Caco-2 (cell line): ENCODE measurements at regions not wholly inside any gene's neighbourhood (a gene's known extent, or its start where the extent isn't known, plus 50 kb on each side); places are given as distances from the start of the nearest gene placed in this dataset.

Experiments used
- BruUV-seq: library from RNA; stranded (reverse); fragments of 400-500 nt; replicated peaks from 2 replicates; lab custom pipeline; 2021; lab: Mats Ljungman, UMichigan
- CTCF ChIA-PET: fragments of 300-600 bp; sonication (Branson Sonifier 250); formaldehyde crosslinking; loops from one replicate; lab custom pipeline; 2022; ENCODE audit warnings: antibody characterized with exemption; lab: Charles Lee
- POLR2A ChIA-PET: fragments of 300-600 bp; sonication (Branson Sonifier 250); formaldehyde crosslinking; loops from one replicate; lab custom pipeline; 2022; ENCODE audit warnings: antibody characterized with exemption; lab: Charles Lee
- DNase-seq, 2 experiments: peaks; one replicate each; pipeline versions ENCODE4 v3.0.0 to v3.0.0-alpha.2; 2020 to 2022
- H3K27me3 ChIP-seq: replicated peaks from 2 replicates; pipeline ENCODE4 v1.6.0; 2011; ENCODE audit warnings: low read length; ENCODE audit not compliant: control insufficient read depth, insufficient read depth
- H3K36me3 ChIP-seq: 2 replicates; pipeline ENCODE4 v1.5.1; 2011; ENCODE audit warnings: low read length; ENCODE audit not compliant: control insufficient read depth, insufficient read depth
- H3K4me1 ChIP-seq: fragments of 250-450 bp; sonication (Bioruptor Pico); 2 replicates; pipeline ENCODE4 v1.5.1; 2020; ENCODE audit warnings: mild to moderate bottlenecking
- H3K4me3 ChIP-seq: 2 replicates; pipeline ENCODE4 v1.5.1; 2011; ENCODE audit warnings: low read depth, mild to moderate bottlenecking, control low read depth, low read length
- H3K9me3 ChIP-seq: fragments of 250-450 bp; sonication (Bioruptor Pico); 2 replicates; pipeline ENCODE4 v1.5.1; 2020; ENCODE audit warnings: mild to moderate bottlenecking, moderate library complexity
- H3K27ac Mint-ChIP-seq: one replicate; pipeline ENCODE4 v1.8.0; 2022; ENCODE audit warnings: mixed read lengths; ENCODE audit not compliant: unreplicated experiment
- H3K27me3 Mint-ChIP-seq: one replicate; pipeline ENCODE4 v1.8.0; 2022; ENCODE audit warnings: mixed read lengths; ENCODE audit not compliant: insufficient read depth, unreplicated experiment
- H3K36me3 Mint-ChIP-seq: one replicate; pipeline ENCODE4 v1.8.0; 2022; ENCODE audit warnings: mild to moderate bottlenecking, mixed read lengths; ENCODE audit not compliant: insufficient read depth, unreplicated experiment
- H3K4me1 Mint-ChIP-seq: one replicate; pipeline ENCODE4 v1.8.0; 2022; ENCODE audit warnings: low read depth, mixed read lengths; ENCODE audit not compliant: unreplicated experiment
- H3K4me3 Mint-ChIP-seq: one replicate; pipeline ENCODE4 v1.8.0; 2022; ENCODE audit warnings: mild to moderate bottlenecking, moderate library complexity, mixed read lengths; ENCODE audit not compliant: unreplicated experiment
- H3K9me3 Mint-ChIP-seq: one replicate; pipeline ENCODE4 v1.8.0; 2022; ENCODE audit warnings: mixed read lengths; ENCODE audit not compliant: unreplicated experiment
- intact Hi-C: fragments of 100-400 bp; cut with micrococcal nuclease; formaldehyde crosslinking; loops from one replicate; pipeline ENCODE4 v1.10.0; 2022; ENCODE audit not compliant: unreplicated experiment
- TF ChIP-seq, protein P1 (sequence below), 2 experiments: fragments of 200-600 bp in 1 of 2; IDR thresholded peaks; 1 replicate in 1 of 2; 2 replicates in 1 of 2; pipeline versions ENCODE4 v1.5.1 to v1.8.0; 2011 to 2022; ENCODE audit warnings: antibody characterized with exemption in 1 of 2, control low read depth in 1 of 2, inconsistent platforms in 1 of 2, low read depth in 1 of 2, low read length in 1 of 2, mild to moderate bottlenecking in 1 of 2, moderate library complexity in 1 of 2; ENCODE audit not compliant: insufficient read depth in 1 of 2, severe bottlenecking in 1 of 2, unreplicated experiment in 1 of 2

DNA sequence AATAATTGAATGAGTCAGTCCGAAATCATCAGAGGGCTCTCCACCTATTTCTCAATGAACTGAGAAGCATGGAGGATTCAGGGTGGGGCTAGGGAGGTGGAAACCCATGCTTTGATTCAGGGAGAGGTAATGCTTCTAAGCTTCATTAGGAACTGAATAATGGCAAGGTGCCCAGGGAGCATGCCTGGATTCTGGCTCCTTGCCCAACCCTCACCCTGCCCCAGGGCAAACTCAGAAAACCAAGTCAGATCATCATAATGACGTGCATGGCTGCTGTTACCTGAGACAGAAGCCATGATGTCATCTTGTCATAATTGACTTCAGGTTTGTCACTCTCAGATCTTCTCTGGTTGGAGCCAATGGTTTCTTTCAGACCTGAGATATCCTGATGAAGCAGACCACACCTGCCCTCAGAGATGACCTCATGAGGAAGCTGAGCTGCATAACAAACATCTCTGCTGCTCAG, 199.6 kb downstream of the SYK start:
- Histone ChIP-seq H3K27me3 (no peaks in the 10 kb centered on the region), H3K4me3 (no peak overlapping the region), H3K36me3 (no peaks in the 10 kb centered on the region), H3K9me3 (no peaks in the 10 kb centered on the region), H3K4me1 (no peaks in the 10 kb centered on the region)
- CTCF ChIA-PET, result no interaction called here
- no peaks in the 10 kb centered on the region for H3K9me3 Mint-ChIP-seq
- no peak overlapping the region for H3K4me3 Mint-ChIP-seq
- no peaks in the 10 kb centered on the region for H3K36me3 Mint-ChIP-seq
- H3K4me1 Mint-ChIP-seq, result no peaks in the 10 kb centered on the region
- no peak for DNase-seq
- no peak overlapping the region for H3K27ac Mint-ChIP-seq
- intact Hi-C loops, result no loop called here
- POLR2A ChIA-PET, result no interaction called here
- H3K27me3 Mint-ChIP-seq, result no peaks in the 10 kb centered on the region
- TF ChIP-seq, protein P1, sequence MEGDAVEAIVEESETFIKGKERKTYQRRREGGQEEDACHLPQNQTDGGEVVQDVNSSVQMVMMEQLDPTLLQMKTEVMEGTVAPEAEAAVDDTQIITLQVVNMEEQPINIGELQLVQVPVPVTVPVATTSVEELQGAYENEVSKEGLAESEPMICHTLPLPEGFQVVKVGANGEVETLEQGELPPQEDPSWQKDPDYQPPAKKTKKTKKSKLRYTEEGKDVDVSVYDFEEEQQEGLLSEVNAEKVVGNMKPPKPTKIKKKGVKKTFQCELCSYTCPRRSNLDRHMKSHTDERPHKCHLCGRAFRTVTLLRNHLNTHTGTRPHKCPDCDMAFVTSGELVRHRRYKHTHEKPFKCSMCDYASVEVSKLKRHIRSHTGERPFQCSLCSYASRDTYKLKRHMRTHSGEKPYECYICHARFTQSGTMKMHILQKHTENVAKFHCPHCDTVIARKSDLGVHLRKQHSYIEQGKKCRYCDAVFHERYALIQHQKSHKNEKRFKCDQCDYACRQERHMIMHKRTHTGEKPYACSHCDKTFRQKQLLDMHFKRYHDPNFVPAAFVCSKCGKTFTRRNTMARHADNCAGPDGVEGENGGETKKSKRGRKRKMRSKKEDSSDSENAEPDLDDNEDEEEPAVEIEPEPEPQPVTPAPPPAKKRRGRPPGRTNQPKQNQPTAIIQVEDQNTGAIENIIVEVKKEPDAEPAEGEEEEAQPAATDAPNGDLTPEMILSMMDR (IDR thresholded peaks at IDR 0.05; ENCODE audit: insufficient read depth in 1 of 2, low read depth in 1 of 2, low read length in 1 of 2, severe bottlenecking in 1 of 2, unreplicated experiment in 1 of 2), result no peak
- no TSS peak for BruUV-seq

DNA sequence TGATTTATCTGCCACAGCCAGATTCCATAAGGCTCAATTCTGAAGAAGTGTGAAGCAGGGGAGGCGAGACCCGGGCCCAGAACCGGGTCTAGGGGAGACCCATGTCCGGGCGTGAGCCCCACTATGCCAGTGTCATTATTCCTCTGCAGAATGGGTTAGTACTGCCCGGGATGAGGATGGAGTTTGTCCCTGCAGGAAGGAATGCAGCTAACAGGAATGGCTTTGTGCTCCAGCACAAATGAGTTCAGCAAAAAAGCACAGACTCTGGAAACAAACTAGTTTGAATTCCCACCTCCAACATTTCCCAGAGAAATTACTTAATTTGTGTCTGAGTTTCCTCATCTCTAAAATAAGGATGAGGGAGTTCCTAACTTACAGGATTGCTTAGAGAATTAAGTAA, 202.9 kb downstream of the SYK start:
- Mint-ChIP-seq H3K27ac (no peak overlapping the region), H3K27me3 (no peaks in the 10 kb centered on the region), H3K9me3 (no peaks in the 10 kb centered on the region), H3K4me1 (no peaks in the 10 kb centered on the region), H3K4me3 (no peak overlapping the region), H3K36me3 (no peaks in the 10 kb centered on the region)
- Histone ChIP-seq H3K27me3 (no peaks in the 10 kb centered on the region), H3K4me1 (no peaks in the 10 kb centered on the region), H3K36me3 (no peaks in the 10 kb centered on the region), H3K4me3 (no peak overlapping the region), H3K9me3 (no peaks in the 10 kb centered on the region)
- intact Hi-C loops, result no loop called here
- POLR2A ChIA-PET, result no interaction called here
- TF ChIP-seq, protein P1 (IDR thresholded peaks at IDR 0.05; ENCODE audit: insufficient read depth in 1 of 2, low read depth in 1 of 2, low read length in 1 of 2, severe bottlenecking in 1 of 2, unreplicated experiment in 1 of 2), result no peak
- CTCF ChIA-PET, result interaction anchor here (0.9 to 1.4 kb wide), 2 partner anchors 90 to 422 kb away, joined by 3 to 4 read pairs; no protein-coding TSS in a partner anchor
- DNase-seq, result no peak
- BruUV-seq, result no TSS peak

DNA sequence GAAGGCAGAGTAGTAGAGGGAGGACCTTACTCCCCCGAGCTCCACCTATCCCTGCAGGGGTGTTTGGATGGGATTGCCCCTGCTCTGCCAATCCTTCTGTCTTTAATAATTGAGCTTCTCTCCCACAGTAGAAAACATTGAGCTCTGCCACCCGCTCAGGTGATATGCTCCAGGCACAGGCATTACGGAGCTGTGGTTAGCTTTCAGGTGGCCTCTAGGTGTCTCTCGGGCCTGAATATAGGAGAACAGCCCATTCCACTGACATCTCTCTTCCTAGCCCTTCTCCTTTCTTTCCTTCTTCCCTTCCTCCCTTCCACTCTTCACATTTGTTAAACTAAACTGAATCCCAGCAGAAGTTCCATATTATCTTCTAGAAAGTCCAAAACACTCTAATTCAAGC, 203.4 kb downstream of the SYK start:
- DNase-seq, result no peak
- CTCF ChIA-PET, result interaction anchor here (0.9 to 1.4 kb wide), 2 partner anchors 90 to 422 kb away, joined by 3 to 4 read pairs; no protein-coding TSS in a partner anchor
- H3K27ac Mint-ChIP-seq, result no peak overlapping the region
- H3K36me3 ChIP-seq, result no peaks in the 10 kb centered on the region
- BruUV-seq, result no TSS peak
- TF ChIP-seq, protein P1 (IDR thresholded peaks at IDR 0.05; ENCODE audit: insufficient read depth in 1 of 2, low read depth in 1 of 2, low read length in 1 of 2, severe bottlenecking in 1 of 2, unreplicated experiment in 1 of 2), result no peak
- no peaks in the 10 kb centered on the region for H3K27me3 ChIP-seq
- no peaks in the 10 kb centered on the region for H3K27me3 Mint-ChIP-seq
- H3K36me3 Mint-ChIP-seq, result no peaks in the 10 kb centered on the region
- no peaks in the 10 kb centered on the region for H3K4me1 Mint-ChIP-seq
- POLR2A ChIA-PET, result no interaction called here
- no peaks in the 10 kb centered on the region for H3K9me3 Mint-ChIP-seq
- H3K4me1 ChIP-seq, result no peaks in the 10 kb centered on the region
- H3K4me3 ChIP-seq, result no peak overlapping the region
- no peaks in the 10 kb centered on the region for H3K9me3 ChIP-seq
- no peak overlapping the region for H3K4me3 Mint-ChIP-seq
- intact Hi-C loops, result no loop called here
